ENCODE measurements at regions not wholly inside any gene's neighbourhood (a gene's known extent, or its start where the extent isn't known, plus 50 kb on each side); places are given as distances from the start of the nearest gene placed in this dataset.
"Not testable (repeated sequence)": the region's sequence is repeated elsewhere in the genome, so short reads cannot be mapped to it uniquely, and the experiment has no call there.

DNA sequence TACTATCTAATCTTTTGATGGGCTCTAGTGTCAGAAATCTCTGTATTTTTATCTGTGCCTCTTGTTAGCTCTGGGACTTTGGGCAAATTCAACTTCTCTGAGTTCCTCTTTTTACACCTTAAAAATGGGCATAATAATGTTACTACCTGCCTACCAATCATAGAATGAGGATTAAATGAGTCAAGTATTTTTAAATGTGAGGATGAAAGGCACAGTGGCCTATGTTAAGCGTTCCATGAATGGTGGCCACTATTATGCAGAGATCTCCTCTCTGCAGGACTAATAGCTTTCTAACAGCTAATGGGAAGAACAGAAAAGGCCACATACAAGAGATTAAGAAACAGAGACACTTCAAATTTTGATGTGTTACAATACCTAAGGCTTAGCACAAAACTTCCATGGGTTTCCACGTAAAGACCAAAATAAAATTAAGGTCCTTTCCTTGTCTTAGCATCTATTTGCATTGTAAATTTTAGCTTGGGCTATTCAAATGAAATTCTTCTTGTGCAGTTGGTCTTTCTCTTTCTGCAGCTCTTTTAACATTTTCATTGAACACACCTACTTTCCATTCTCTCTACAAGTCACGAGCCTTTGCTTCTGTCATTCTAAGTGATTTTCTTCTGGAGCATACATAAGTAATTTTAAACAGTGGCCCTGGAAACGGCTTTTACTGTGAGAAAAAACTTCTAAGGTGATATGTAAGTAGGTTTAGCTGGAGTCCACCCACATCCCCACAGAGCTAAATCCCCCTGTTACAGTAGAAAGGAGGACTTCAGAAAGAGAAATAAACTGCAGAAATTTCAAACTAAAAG is 117.9 kb upstream of the MED14 start:
- no peak for DNase-seq

DNA sequence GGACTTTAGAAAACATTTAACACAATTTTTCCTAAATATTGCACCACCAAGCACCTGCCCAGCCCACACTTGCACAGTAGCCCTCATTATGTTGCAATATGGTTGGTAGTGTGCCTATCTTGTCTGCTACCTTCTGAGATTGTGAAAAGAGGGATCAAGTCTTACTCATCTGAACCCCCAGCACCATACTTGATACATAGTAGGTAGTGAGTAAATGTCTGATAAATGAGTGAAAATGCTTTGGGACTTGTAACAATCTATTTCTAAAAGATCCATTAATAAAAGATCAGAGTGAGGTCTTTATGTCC is 118.4 kb upstream of the MED14 start:
- no peak for DNase-seq

DNA sequence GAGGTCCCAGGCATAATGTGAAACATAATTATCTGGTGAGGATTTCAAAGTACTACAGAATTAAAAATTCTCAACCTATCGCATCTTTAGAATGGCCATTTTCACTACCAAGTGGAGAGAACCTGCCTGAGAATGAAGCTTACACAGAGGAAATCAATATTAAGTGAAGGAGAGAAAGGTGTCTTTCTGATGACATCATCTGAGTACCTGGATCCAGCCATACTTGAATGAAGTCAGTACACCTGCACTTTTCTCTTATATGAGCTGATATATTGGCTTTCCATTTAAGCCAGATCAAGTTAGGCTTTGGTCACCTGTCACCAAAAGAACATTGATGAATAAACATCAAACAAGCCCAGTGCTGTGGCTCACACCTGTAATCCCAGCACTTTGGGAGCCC is 118.9 kb upstream of the MED14 start:
- no peak for DNase-seq

- no peak for DNase-seq
Measured at GRCh38 chrX:40855411-40855810, 120.1 kb upstream of the MED14 start.

DNA sequence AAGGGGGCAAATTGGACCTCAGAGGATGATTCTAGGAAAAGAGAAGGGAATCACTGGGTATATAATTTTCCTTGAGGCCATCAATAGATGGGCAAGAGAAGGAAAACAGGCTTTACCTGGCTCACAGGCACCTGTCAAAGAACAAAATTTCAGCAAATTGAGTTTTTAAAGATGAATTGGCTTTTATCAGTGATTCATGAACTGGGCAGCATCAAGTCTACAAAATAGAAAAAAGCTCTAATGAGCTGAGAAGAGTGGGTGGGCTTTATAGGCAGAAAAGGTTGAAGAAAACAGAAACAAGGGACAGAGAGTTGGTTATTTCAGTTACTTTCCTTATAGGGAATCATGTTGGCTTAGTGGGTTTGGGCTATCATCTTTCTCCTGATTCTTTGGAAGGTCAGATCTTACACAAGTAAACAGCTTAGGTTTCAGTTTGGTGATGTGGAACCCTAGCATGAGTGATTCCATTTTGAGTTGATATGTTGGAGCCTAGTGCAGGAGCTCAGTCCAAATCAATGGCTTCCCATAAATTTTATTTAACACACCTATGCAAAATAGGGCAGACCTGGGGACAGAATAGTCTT is 120.7 kb upstream of the MED14 start:
- no peak for DNase-seq

GRCh38 chrX:40861952-40862554 is 126.7 kb upstream of the MED14 start:
- not testable (repeated sequence) for DNase-seq

- DNase-seq: not testable (repeated sequence)
Measured at GRCh38 chrX:40863260-40863659, 127.9 kb upstream of the MED14 start.

DNA sequence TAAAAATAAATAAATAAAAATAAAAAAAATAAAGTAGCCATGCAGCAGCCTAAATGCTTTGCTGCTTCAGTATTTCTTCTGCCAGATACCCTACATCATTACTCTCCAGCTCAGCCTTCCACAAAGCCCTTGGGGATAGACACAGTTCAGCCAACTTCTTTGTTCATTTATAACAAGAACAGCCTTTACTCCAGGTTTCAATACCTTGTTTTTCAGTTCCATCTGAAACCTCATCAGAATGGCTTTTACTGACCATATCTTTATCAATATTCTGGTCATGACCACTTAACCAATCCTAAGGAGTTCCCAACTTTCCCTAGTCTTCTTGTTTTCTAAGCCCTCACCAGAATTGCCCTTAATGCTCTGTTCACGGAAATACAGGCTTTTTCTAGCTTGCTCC is 128.3 kb upstream of the MED14 start:
- no peak for DNase-seq

GRCh38 chrX:40864972-40865371 is 129.6 kb upstream of the MED14 start:
- DNase-seq: no peak

GRCh38 chrX:40866893-40867292 is 131.6 kb upstream of the MED14 start:
- no peak for DNase-seq

DNA sequence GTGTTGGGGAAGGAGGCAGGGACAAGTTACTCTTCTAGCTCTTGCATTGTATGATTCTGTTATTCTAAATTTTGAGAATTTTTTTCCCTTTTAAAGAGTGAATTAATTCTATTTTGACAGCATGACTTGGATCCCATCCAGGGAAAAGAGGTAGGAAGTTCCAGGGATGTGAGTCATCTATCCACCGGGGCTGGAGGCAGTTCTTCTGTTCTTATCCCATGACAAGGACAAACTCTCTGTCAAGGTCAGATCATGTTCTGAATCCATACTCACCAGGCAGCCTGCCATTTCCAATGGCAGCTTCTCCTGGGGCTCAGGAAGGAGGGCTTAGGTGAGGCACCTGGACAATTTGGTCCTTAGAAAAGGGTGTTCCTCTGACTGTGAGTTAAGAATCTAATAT is 132.0 kb upstream of the MED14 start:
- no peak for DNase-seq

DNA sequence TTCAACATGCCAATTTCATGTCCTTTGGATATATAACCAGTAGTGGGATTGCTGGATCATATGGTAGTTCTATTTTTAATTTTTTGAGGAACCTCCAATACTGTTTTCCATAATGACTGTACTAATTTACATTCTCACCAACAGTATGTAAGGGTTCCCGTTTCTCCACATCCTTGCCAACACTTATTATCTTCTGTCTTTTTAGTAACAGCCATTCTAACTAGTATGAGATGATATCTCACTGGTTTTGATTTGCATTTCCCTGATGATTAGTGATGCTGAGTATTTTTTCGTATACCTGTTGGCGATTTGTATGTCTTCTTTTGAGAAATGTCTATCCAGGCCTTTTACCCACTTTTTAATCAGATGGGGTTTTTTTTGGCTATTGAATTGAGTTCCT is 133.5 kb upstream of the MED14 start:
- DNase-seq: no peak

DNA sequence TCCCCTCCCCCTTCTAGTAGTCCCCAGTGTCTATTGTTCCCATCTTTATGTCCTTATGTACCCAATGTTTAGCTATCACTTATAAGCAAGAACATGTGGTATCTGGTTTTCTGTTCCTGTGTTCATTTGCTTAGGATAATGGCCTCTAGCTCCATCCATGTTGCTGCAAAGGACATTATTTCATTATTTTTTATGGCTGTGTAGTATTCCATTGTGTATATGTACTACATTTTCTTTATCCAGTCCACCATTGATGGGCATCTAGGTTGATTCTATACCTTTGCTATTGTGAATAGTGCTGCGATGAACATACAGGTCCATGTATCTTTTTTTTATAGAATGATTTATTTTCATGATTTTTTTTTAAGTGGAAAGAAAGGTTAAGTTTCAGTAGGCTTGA is 135.6 kb upstream of the MED14 start:
- DNase-seq: not testable (repeated sequence)

DNA sequence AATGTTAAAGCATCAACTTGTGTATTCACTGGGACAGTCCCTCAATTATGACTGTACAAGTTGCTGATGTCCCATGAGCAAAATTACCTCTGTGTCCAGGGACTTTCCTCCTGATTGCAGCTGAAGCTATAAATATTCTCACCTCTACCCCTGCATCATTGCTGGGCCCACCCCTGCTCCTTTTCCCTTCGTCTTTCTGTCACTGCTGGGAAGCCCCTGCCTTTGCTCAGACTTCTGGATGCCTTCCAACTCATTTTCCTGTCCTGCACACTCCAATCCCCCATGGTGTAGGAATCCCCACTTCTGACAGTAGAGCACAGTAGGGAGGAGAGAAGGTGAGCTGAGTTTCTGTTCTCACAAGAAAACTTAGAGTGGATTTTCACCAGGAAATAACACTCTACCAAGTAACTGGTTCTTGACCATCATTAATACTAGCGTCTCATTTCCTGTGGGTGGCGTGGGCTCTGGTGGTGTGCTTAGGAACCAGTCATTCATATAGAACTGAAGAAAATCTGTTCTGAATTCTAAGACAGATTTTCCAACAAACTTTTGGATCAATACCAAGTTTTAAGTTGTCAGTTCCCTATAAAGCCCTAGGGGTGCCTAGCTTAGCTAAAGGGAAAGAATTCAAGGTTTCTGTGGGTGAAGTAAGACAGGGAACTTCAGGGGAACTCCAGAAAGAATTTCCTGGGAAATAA is 136.2 kb upstream of the MED14 start:
- peak; percentile 18 to 23 for DNase-seq

GRCh38 chrX:40872351-40872750 is 137.0 kb upstream of the MED14 start:
- no peak for DNase-seq

DNA sequence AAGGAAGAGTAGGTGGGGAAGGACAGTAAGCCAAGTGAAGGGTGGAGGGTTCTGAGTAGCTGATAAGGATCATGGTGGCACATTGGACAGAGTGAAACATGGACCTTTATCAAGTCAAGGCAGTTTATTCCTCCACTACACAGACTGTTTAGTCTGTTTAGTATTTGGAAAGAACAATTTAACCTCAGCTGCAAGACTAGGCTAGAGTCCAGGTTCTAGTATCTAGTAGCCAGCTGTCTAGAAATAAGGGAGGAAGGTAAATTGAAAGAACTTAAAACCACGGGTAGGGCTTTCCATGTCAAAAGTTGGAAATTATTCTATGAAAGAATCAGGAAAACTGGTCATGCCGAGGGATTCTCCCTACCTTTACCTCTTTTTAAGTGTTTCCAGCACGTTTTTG is 140.1 kb upstream of the MED14 start:
- no peak for DNase-seq

- no peak for DNase-seq
Measured at GRCh38 chrX:40877887-40878286, 142.5 kb upstream of the MED14 start.

- DNase-seq: no peak
Measured at GRCh38 chrX:40878766-40879165, 143.4 kb upstream of the MED14 start.

DNA sequence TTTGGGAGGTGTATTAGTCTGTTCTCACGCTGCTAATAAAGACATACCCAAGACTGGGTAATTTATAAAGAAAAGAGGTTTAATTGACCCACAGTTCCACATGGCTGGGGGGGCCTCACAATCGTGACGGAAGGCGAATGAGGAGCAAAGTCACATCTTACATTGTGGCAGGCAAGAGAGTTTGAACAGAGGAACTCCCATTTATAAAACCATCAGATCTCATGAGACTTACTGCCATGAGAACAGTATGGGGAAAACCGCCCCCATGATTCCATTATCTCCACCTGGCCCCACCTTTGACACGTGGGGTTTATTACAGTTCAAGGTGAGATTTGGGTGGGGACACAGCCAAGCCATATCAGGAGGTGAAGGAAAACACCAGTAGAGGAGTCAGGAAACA is 143.8 kb upstream of the MED14 start:
- not testable (repeated sequence) for DNase-seq

GRCh38 chrX:40880712-40881111 is 145.4 kb upstream of the MED14 start:
- no peak for DNase-seq

DNA sequence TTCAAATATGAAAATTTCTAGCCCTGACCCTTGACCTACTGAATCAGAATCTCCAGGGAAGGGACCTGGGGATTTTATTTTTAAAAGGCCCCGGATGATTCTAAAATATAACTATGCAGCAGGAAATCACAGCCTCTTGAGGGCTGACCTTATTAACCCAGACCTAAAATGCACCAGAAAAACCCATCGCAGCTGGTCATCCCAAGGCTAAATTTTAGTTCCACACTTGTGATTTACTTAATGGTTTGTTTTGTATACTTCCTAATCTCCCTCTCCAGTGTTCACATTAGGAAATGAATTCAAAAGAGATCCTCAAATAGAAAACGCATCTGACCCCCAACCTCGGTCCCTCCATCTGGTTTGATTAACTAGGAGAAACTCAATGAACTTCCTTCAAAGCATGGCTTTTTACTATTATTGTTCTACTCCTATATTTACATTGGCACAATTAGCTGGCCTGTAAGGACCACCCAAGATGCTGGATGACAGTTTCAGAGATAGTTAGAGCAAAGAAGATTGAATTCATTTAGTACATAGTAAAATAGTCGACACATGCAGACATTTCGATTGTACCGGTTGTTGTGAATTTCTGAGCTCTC is 147.8 kb upstream of the MED14 start:
- no peak for DNase-seq

- no peak for DNase-seq
Measured at GRCh38 chrX:40885989-40886388, 150.6 kb upstream of the MED14 start.

DNA sequence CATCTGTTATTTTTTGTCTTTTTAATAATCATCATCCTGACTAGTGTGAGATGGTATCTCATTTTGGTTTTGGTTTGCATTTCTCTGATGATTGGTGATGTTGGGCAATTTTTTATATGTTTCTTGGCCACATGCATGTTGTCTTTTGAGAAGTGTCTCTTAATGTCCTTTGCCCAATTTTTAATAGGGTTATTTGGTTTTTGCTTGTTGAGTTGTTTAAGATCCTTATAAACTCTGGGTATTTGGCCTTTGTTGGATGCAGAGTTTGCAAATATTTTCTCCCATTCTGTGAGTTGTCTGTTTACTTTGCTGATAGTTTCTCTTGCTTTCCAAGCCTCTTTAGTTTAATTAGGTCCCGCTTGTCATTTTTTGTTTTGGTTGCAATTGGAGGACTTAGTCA is 152.1 kb upstream of the MED14 start:
- DNase-seq: no peak

- DNase-seq: no peak
Measured at GRCh38 chrX:40891798-40892197, 156.5 kb upstream of the MED14 start.

All from activated T-cell treated with anti-CD3 and anti-CD28 coated beads, Interleukin-2, amount 50 U/mL, for 48 hours (primary cell).